ENCODE measurements at regions not wholly inside any gene's neighbourhood (a gene's known extent, or its start where the extent isn't known, plus 50 kb on each side); places are given as distances from the start of the nearest gene placed in this dataset.
"Not testable (repeated sequence)": the region's sequence is repeated elsewhere in the genome, so short reads cannot be mapped to it uniquely, and the experiment has no call there.

- Histone ChIP-seq H3K9me3 (replicated peaks in 1 of 2; ENCODE audit: control insufficient read depth in 1 of 2, insufficient read depth in 1 of 2, low read length in 2 of 2) (peaks cover 8% of the 10 kb centered on the region in 2 donors), H3K4me1 (ENCODE audit: control insufficient read depth in 1 of 2, insufficient read depth in 2 of 2, low read length in 2 of 2) (no peaks in the 10 kb centered on the region), H3K79me2 (ENCODE audit: insufficient read depth, low read length) (no peaks in the 10 kb centered on the region), H3K4me3 (replicated peaks in 1 of 3; ENCODE audit: low read depth in 2 of 3, low read length in 3 of 3) (no peak overlapping the region), H3K27ac (ENCODE audit: low read depth in 1 of 2, low read length in 2 of 2) (no peak overlapping the region), H3K36me3 (replicated peaks in 1 of 2; ENCODE audit: control insufficient read depth in 1 of 2, insufficient read depth in 2 of 2, low read length in 2 of 2) (no peaks in the 10 kb centered on the region), H2AFZ (ENCODE audit: insufficient read depth, low read depth, low read length, poor library complexity, severe bottlenecking) (no peak overlapping the region), H3K9ac (ENCODE audit: insufficient read depth, low read length, poor library complexity, severe bottlenecking) (no peak overlapping the region), H3K4me2 (replicated peaks; ENCODE audit: extremely low read depth, low read length, poor library complexity, severe bottlenecking) (no peak overlapping the region), H4K20me1 (ENCODE audit: insufficient read depth, low read length) (no peaks in the 10 kb centered on the region), H3K27me3 (ENCODE audit: control insufficient read depth in 2 of 2, insufficient read depth in 2 of 2, low read length in 2 of 2) (no peaks in the 10 kb centered on the region)
- H3K36me3 Mint-ChIP-seq, result no peaks in the 10 kb centered on the region
- intact Hi-C loops (cut with micrococcal nuclease), result no loop called here
- peaks cover 0 to 2% (median 0%) of the 10 kb centered on the region in 3 donors for H3K27me3 Mint-ChIP-seq (ENCODE audit: low read depth in 3 of 3)
- no peak overlapping the region for H3K4me3 Mint-ChIP-seq
- H3K9me3 Mint-ChIP-seq, result peaks cover 6 to 17% (median 13%) of the 10 kb centered on the region in 7 donors
- TF ChIP-seq CTCF (IDR thresholded peaks at IDR 0.05), result no peak
- H3K4me1 Mint-ChIP-seq, result no peaks in the 10 kb centered on the region
- no peak for DNase-seq
- H3K27ac Mint-ChIP-seq, result no peak overlapping the region
- WGBS (ENCODE audit: insufficient coverage), result 100% methylated on average over 1 of the region's 2 CpGs
These were observed 79.0 kb downstream of the CMAS start for GRCh38 chr12:22124987-22125386.

- DNase-seq; H4K20me1 ChIP-seq (ENCODE audit: insufficient read depth, low read length); H3K4me1 ChIP-seq (ENCODE audit: control insufficient read depth in 1 of 2, insufficient read depth in 2 of 2, low read length in 2 of 2); H3K4me2 ChIP-seq (replicated peaks; ENCODE audit: extremely low read depth, low read length, poor library complexity, severe bottlenecking); H3K36me3 ChIP-seq (replicated peaks in 1 of 2; ENCODE audit: control insufficient read depth in 1 of 2, insufficient read depth in 2 of 2, low read length in 2 of 2); H3K4me3 Mint-ChIP-seq; H3K79me2 ChIP-seq (ENCODE audit: insufficient read depth, low read length); H3K4me3 ChIP-seq (replicated peaks in 1 of 3; ENCODE audit: low read depth in 2 of 3, low read length in 3 of 3); H3K9me3 ChIP-seq (replicated peaks in 1 of 2; ENCODE audit: control insufficient read depth in 1 of 2, insufficient read depth in 1 of 2, low read length in 2 of 2); H3K27ac ChIP-seq (ENCODE audit: low read depth in 1 of 2, low read length in 2 of 2); H2AFZ ChIP-seq (ENCODE audit: insufficient read depth, low read depth, low read length, poor library complexity, severe bottlenecking); intact Hi-C loops (cut with micrococcal nuclease); H3K27me3 Mint-ChIP-seq (ENCODE audit: low read depth in 3 of 3); H3K9ac ChIP-seq (ENCODE audit: insufficient read depth, low read length, poor library complexity, severe bottlenecking); H3K27me3 ChIP-seq (ENCODE audit: control insufficient read depth in 2 of 2, insufficient read depth in 2 of 2, low read length in 2 of 2); H3K36me3 Mint-ChIP-seq; H3K27ac Mint-ChIP-seq; H3K4me1 Mint-ChIP-seq: not testable (repeated sequence)
- WGBS (ENCODE audit: insufficient coverage), result no CpG with 5 or more reads among the region's 2 CpGs
- H3K9me3 Mint-ChIP-seq, result peaks cover 6 to 17% (median 13%) of the 10 kb centered on the region in 7 donors
These were observed 80.1 kb downstream of the CMAS start for GRCh38 chr12:22126101-22126500.
